ENCODE measurements at regions not wholly inside any gene's neighbourhood (a gene's known extent, or its start where the extent isn't known, plus 50 kb on each side); places are given as distances from the start of the nearest gene placed in this dataset.
"Not testable (repeated sequence)": the region's sequence is repeated elsewhere in the genome, so short reads cannot be mapped to it uniquely, and the experiment has no call there.

DNA sequence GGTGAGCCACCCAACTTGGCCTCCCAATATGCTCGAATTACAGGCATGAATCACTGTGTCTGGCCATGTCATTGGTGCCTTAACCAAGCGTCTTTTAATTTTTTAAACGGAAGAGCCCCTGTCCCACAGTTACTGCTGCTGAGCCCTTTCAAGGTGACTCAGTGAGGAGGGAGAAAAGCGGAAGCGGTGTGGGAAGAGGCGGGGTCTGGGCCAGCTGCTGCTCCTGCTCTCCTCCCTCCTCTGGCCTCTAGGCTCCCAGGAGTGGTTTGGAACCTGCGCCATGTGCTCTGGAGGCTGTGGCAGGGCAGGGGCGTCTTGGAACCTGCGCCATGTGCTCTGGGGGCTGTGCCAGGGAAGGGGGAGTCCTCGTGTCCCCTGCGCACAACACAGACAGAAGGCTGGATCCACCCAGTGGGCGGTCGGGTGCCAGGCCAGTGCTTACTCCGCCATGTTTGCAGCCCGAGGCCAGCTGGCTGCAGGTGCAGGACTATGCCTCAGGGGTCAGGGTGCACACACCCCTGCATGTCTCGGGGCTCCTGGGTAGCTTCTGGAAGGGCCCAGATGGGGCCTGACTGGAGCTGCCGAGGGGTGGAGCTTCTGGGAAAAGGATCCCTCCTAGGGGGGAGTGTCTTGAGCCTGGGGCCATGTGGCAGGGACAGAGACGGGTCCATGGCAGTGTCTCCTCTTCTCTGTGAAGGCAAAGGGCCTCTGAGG is 171.8 kb downstream of the ADRA2C start:
- TF ChIP-seq, protein P1, sequence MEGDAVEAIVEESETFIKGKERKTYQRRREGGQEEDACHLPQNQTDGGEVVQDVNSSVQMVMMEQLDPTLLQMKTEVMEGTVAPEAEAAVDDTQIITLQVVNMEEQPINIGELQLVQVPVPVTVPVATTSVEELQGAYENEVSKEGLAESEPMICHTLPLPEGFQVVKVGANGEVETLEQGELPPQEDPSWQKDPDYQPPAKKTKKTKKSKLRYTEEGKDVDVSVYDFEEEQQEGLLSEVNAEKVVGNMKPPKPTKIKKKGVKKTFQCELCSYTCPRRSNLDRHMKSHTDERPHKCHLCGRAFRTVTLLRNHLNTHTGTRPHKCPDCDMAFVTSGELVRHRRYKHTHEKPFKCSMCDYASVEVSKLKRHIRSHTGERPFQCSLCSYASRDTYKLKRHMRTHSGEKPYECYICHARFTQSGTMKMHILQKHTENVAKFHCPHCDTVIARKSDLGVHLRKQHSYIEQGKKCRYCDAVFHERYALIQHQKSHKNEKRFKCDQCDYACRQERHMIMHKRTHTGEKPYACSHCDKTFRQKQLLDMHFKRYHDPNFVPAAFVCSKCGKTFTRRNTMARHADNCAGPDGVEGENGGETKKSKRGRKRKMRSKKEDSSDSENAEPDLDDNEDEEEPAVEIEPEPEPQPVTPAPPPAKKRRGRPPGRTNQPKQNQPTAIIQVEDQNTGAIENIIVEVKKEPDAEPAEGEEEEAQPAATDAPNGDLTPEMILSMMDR (IDR thresholded peaks at IDR 0.05): not testable (repeated sequence)
- TF ChIP-seq POLR2A (IDR thresholded peaks at IDR 0.05): not testable (repeated sequence)

All from thyroid gland (tissue), 4 donors.